Inflammatory macrophage (primary cell): ENCODE measurements at regions not wholly inside any gene's neighbourhood (a gene's known extent, or its start where the extent isn't known, plus 50 kb on each side); places are given as distances from the start of the nearest gene placed in this dataset.
A peak's percentile ranks its signal among the peaks of the same experiment; 100 is the strongest.
"Not testable (repeated sequence)": the region's sequence is repeated elsewhere in the genome, so short reads cannot be mapped to it uniquely, and the experiment has no call there.

Experiments
- DNase-seq, 2 donors: peaks; one replicate each; pipeline ENCODE4 v3.0.0-alpha.2; 2020 to 2022

DNA sequence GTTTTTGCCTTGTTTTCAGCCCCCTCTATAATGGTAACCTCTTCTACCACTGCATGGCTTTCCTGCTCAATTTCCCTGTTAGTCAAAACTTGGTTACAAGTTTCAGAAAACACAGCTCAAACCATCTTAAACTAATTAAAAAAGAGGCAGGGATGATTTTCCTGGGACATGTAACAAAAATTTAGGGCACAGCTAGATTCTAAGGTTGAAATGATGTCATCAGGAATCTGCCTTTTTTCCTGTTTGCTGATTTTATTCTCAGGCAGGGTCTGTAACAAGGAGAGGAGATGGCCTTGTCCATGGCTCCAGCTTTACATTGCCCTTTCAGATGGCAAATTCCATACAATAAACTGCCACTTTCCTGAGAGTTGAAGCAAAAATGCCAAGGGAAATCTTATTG is 157.9 kb upstream of the CREB1 start:
- no peak for DNase-seq

DNA sequence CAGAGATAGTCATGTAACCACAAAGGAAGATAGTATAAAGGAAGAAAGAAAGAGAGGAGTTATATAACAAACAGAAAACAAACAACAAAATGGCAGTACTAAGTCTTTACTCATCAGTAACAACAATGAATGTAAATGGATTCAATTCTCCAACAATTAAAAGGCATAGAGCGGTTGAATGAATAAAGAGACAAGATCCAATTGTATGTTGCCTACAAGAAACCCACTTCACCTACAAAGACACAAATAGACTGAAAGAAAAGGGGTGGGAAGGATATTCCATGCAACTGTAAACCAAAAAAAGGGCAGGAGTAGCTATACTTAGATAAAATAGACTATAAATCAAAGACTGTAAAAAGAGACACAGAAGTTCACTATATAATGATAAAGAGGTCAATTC is 157.3 kb upstream of the CREB1 start:
- DNase-seq, result no peak

DNA sequence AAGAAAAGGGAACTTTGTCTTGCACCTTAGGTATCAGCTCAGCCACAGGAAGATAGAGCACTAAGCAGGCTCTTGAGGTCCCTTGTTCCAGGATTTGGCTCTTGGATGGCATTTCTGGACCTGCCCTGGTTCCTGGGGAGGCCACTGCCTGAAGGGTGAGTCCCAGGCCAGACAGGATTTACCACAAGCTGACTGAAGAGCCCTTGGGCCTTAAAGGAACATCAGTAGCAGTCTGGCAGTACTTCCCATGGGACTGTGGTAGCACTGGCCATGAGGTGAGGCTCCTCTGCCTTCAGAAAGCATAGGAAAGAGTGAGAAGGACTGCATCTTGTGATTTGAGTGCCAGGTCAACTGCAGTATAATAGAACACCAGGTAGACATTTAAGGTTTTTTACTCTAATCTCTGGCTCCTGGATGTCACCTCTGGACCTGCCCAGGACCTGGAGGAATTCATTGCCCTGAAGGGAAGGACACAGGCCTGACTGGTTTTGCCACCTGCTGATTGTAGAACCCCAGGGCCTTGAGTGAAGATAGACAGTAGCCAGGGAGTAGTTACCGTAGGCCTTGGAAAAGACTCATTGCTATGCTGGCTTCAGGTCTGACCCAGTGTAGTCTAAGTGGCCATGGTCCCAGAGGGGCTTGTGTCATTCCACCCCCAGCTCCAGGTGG is 154.4 kb upstream of the CREB1 start:
- DNase-seq, result no peak

DNA sequence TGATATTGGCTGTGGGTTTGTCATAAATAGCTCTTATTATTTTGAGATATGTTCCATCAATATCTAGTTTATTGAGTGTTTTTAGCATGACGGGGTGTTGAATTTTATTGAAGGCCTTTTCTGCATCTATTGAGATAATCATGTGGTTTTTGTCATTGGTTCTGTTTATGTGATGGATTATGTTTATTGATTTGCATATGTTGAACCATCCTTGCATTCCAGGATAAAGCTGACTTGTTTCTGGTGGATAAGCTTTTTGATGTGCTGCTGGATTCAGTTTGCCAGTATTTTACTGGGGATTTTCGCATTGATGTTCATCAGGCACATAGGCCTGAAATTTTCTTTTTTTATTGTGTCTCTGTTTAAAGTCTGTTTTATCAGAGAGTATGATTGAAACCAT is 151.1 kb upstream of the CREB1 start:
- not testable (repeated sequence) for DNase-seq

DNA sequence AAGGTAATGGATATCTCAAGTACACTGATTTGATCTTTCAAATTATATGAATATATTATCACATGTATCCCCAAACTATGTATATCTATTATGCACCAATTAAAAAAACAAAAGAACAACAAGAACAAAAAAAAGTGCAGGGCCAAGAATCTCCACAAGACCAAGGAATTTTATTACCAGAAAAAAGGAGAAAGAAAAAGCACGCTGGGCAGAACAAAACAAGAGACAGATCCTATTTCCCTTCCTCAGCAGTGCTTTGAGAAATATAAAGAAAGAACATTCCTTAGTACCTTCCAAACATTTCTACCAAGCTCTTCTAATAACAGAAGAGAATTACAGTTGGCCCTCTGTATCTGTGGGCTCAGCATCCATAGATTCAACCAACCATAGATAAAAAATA is 144.7 kb upstream of the CREB1 start:
- no peak for DNase-seq

DNA sequence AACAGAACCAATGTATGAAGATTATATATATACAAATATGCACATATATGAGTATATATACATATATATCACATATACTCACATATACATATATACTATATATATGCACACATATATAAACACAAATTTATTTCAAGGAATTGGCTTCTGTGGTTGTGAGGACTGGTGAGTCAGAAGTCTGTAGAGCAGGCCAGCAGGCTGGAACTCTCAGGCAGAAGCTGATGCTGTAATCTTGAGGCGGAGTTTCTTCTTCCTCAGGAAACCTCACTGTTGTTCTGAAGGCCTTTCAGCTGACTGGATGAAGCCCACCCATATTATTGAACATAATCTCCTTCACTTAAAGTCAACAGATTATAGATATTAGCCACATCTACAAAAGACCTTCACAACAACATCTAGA is 143.9 kb upstream of the CREB1 start:
- DNase-seq, result peak; percentile 18 to 53

DNA sequence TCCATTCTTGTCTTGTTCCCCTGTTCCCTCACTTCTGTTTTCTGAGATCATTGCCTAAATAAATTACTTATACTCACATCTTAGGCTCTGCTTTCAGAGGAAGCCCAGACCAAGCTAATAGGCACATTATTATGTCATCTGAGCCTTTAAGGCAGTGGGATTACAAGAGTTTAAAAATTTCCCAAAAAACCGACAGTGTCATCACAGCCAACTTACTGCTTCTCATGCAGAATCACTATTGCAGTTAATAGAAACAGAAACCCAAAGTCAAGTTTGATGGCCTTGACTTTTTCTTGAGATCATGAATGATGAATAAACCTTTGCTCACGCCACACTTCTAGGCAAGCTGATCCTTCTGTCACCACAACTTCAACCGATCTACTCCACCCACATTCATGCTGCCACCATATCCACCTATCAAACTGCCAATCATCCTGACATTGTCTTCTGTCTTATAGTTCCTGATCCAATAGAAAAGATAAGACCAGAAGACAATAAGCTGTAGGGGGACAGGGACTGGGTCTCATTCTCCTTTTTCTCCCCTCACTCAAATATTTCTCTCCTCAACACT is 142.7 kb upstream of the CREB1 start:
- peak in 1 of 2 donors; percentile 24 for DNase-seq

DNA sequence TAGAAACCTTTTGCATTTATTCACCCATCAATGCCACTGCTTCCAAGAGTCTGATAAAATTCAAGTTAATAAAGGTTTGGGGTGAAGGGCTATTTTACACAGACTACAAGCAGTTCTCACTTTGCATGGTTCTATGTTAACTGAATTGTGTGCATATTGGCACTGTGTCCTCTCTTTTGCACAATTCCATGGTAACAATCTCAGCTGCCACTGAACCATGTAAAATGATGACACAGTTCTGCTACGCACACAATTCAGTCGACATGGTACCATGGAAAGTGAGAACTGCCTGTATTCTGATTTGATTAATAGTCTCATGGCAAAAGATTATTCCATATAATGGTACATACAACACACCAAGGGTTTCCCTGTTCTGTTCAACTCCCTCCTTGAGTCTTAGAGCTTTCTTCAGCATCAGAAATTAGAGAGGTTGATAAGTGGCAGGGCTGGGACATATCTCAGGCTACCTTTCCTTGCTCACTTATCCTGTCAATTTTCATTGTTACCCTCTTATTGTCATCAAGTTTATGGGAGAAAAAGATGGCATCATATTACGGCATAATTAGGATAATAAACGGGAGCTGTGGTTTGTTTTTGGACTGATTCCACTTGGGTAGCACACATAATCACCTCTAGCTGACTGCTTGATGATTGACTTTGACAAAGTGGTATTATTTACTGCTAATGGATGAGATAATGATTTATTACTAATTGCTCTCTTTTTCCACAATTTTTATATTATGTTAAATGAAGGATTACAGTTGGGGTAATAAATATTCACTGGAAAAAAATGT is 139.3 kb upstream of the CREB1 start:
- no peak for DNase-seq

DNA sequence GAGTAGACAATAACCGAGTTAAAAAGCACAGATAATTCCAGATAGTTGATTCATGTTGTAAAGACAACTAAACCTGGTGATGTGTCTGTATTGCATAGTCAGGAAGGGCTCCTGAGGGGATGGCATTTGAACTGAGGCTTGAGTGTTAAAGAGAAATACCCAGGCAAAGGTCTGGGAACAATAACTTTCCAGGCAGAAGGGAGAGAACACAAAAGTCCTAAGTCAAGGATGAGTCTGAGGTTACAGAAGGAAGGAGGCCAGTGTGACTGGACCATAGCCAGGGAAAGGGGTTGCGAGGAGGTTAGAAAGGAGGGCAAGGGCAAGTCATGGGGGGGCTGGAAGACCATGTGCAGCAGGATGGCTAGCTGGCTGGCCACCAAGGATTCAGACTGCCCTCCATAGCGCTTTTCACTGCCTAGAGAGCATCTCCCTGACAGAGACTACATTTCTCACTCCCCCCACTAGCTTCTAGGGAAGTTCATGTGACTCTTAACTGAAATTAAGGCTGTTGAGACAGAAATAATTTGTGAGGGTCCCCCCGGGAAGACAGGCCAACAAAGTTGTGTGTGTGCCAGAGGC is 135.5 kb upstream of the CREB1 start:
- DNase-seq, result no peak

DNA sequence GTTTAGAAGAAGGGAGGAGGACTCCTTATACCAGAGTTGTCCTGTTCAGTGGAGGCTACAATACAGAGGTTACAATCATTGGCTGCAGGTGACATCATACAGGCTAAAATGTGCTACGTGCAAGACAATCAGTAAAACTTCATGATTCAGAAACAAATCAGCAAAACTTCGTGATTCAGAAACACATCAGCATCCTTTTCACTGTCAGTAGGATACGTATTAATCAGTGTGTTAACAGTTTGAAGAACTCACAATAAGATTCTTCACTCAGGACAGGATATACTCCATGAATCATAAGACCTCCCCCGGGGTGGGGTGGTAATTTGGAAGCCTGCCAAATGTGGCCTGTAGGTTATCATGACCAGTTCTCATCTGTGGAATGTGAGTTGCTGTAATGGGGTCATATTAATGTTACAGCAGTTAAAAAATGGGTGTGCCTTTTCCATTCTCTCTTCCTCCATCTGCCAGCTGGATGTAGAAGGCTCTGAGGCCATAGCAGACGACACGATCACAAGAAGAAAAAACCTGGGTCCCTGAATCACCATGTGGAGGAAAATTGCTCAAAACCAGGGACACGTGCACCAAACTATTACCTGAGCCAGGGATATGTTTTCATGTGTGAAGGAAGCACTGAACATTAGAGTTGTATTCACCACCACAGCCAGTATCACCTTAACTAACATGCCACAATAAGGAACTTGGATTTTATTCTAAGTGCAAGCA is 134.8 kb upstream of the CREB1 start:
- DNase-seq, result no peak

DNA sequence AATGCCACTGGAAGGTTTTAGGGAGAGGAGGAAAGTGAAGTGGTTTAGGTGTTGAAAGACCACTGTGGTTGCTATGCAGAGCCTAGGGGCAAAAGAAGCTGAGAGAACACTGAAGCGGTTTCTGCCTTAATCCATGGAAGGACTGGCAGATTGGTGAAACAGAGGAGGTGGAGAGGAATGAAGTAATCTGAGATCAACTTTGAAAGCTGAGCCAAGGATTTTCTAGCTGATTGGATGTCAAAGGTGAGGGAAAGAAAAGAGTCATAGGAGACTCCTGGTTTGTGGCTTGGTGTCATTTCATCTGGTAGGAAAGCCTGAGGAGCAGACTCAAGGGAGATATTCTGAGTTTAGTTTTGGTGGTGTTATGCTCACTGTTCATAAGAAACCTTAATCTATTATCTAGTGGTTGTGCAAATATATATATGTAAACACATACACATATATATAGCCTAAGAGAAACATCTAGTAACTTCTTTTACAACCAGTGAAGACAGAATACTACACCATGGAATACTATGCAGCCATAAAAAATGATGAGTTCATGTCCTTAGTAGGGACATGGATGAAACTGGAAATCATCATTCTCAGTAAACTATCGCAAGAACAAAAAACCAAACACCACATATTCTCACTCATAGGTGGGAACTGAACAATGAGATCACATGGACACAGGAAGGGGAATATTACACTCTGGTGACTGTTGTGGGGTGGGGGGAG is 134.1 kb upstream of the CREB1 start:
- DNase-seq, result no peak

DNA sequence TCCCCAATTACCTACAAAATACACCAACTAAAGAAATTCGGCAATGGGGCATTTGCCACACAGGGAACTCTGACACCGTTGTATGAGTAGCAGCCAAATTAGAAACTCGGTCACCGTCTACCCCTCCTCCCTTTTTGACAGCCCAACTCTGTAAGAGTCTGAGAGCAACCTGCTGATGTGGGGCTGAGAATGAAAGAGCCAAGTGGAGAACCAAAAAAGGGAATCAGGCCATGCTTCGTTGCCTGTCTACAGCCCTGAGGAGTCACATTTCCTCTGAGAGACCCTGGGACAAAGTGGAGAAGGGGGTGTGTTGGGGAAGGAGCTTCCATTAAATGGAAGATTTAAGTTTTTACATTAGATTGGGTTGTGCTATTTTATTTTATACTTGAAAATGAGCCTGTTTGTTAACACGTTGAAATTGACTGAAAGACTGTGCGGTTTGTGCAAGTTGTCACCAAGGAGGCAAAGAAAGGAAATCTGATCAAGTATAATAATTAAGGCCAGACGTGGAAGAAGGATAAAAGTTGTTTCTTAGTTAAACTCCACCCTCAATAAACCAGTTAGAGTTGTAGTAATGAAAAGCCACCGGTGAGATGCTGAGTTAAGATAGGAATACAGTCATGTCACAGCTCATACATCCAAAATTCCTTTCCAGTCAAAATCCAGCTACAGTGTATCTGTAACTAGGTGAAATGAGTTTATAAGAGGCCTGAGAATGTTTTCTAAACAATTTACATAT is 131.7 kb upstream of the CREB1 start:
- DNase-seq, result no peak

DNA sequence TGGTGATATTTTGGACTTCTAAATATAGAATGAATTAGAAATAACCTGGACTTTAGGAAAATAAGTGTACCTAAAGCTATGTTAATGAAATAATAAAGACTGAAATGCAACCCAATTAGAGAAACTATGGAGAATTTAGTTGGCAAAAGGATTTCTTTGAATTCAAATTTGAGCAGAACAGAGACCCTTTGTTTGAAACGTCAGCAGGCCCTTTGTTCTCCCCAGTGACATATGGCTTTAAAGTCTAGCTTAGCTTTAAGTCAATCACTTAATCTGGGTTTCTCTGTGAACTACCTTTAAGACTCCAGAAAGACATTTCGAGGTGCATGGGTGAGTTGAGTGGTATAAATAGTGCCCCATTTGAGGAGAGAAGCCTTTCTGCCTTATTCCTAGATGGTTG is 130.5 kb upstream of the CREB1 start:
- no peak for DNase-seq

DNA sequence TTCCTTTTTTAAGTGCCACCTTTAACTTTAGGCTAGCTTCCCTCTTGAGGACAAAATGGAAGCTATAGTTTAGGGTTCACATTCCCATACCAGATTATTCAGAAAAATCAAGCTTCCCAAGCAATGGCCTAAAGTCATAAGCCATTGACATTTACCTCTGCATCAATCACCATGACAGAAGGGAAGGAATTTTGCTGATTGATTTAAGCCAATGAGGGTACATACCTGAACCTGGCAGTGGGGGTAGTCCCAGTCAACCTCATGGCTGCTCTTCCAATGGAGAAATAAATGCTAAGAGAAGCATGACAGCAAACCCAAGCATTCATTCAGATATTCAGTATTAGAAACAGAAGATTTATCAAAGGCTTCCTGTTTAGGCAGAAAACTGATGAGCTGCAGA is 128.4 kb upstream of the CREB1 start:
- no peak for DNase-seq

DNA sequence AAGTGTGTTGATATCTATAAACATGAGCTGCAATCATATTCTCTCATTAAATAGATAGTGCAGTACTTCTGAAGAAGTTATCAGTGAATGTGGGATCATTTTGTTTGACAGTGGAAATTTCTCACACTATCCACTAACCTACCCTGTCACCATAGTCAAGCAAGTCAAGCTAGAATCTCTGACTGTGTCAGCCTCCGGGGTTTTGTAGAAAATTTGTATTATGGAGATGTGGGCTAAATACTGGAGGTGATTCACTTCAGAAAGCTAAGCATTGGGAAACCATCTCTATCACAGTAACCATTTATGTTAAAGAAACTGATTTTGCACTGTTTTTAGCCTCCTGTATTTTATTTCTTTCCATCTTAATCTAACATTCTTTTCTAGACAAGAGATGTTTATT is 126.6 kb upstream of the CREB1 start:
- DNase-seq, result no peak

DNA sequence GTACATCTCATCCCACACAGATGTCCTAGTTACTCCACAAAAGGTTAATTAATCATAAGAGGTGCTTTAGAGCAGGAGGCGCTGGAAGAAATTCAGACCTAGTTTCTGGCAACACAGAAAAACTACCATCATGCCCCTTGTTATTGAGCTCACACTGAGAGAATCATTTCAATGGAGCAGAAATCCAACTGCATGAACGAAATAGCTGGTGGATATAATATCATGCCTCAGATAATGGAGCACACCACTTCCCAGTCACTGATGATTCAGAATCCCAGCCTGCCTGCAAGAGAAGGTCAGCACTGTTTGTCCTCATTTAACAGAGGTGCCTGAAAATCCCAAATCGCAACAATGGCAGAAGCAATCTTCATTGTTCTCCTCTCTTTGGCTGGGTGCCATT is 125.8 kb upstream of the CREB1 start:
- DNase-seq, result no peak

DNA sequence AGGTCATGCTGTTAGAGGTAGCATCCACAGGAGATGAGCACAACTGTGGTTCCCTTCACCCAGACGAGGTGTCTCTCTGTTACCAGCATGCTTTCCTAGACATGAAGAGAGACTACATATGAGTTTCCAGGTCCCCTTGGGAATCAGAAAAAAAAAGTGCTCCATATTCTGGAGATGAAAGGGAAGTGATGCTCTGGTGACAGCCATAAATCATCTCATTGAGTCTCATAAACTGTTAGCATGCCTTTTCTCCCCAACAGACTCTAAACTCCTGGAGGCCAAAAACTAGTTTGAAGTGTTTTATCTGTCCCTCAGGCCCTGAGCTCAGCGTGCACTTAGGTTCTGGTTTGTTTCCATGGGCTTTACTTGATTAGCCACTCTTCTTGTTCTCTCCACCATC is 124.6 kb upstream of the CREB1 start:
- DNase-seq, result no peak

DNA sequence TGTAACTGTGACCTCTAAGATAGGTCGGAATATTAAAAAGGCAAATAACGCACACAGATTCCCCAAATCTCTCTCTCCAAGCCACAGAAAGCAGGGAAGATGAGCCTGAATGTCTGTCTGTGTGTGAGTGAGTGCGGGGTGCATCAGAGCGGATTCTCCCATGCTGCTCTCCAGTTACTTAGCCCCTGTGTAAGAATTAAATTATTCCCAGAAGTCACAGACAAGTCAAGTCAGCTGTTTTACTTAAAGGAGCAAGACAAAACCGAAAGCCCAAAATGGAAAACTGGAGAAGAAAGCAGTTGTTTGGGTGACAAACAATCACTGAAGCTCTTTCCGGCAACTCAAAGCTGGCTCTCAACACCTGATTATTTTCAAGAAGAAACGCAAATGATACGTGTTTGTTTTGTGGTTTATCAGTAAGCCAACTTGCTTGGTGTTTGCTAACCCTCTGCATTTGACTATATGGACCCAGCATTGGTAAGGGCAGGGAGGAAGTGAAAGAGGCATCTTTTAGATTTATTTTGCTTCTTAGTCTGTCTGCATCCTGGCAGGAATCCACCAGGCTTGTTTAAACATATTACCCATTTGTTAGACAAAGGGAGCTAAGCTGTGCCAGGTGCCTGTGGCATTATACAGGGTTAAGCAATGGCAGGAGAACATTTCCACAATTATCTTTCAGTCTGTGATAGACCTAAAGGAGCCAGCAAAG is 121.5 kb upstream of the CREB1 start:
- DNase-seq, result no peak

DNA sequence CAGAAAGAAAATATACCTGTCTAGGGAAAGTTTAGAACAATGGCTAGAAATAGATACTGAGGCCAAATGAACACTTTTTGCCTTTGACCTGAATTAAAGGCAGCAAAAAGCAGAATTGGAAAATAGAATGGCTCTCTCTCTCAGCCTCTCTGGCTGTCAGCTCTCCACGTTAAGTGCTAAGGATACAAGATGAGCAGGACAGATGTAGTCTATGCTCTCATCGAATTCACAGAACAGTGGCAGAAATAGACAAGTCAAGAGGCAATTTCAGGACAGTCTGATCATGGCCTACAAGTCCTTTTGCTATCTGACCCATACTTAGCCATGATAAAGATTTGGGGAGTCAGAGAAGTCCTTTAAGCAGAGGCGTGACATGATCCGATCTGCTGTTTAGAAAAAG is 120.2 kb upstream of the CREB1 start:
- no peak for DNase-seq

DNA sequence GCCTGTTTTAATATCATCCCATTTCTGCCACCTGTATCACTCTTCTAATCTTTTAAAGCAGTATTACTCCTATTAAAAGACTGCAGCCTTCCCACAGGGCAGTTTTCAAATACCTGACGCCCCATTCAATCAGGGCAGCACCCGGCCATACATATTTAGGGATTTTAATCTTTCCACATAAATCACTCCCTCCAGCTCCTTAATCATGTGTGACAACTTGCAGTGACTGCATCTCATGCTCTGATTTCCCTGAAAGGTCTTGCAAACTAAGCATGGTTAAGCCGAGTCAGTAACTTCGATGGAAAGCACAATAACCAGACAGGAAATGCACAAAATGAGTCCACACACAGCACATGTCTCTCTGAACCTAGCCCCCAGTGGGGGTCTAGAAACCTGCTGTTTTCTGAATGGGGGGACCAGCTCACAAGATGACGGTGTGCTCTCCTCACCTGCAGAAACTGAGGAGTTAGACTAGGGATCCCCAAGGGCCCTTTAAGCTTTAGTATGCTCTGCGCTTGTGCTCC is 116.9 kb upstream of the CREB1 start:
- DNase-seq, result no peak
